ENCODE measurements at regions not wholly inside any gene's neighbourhood (a gene's known extent, or its start where the extent isn't known, plus 50 kb on each side); places are given as distances from the start of the nearest gene placed in this dataset.

- CTCF ChIA-PET = no interaction called here
- Histone ChIP-seq H3K9ac (ENCODE audit: low read length) (no peak overlapping the region), H3K9me3 (ENCODE audit: control insufficient read depth in 1 of 2, insufficient read depth in 1 of 2, low read depth in 1 of 2, low read length in 2 of 2) (no peaks in the 10 kb centered on the region), H3K36me3 (ENCODE audit: control insufficient read depth in 1 of 2, insufficient read depth in 2 of 2, low read length in 2 of 2) (no peaks in the 10 kb centered on the region), H3K4me3 (replicated peaks in 1 of 2; ENCODE audit: low read depth in 1 of 2, low read length in 2 of 2) (no peak overlapping the region), H3K4me1 (ENCODE audit: control insufficient read depth in 1 of 2, insufficient read depth in 2 of 2, low read length in 2 of 2) (no peaks in the 10 kb centered on the region), H3K4me2 (ENCODE audit: low read length) (no peak overlapping the region), H3K79me2 (ENCODE audit: insufficient read depth, low read length) (no peaks in the 10 kb centered on the region), H3K9me2 (ENCODE audit: insufficient read depth) (no peaks in the 10 kb centered on the region), H3K27me3 (ENCODE audit: insufficient read depth, low read length) (no peaks in the 10 kb centered on the region), H2AFZ (ENCODE audit: low read depth, low read length, poor library complexity, severe bottlenecking) (no peak overlapping the region), H4K20me1 (ENCODE audit: insufficient read depth) (no peaks in the 10 kb centered on the region), H3K27ac (ENCODE audit: low read depth, low read length) (no peak overlapping the region)
- intact Hi-C loops (cut with micrococcal nuclease) = no loop called here
- ATAC-seq (no peak), DNase-seq (ENCODE audit: low read depth, low spot score) (no peak)
- POLR2A ChIA-PET = no interaction called here
- no peak for TF ChIP-seq ZBTB33 (IDR thresholded peaks at IDR 0.05; ENCODE audit: extremely low read depth, insufficient replicate concordance, low read length)
- no peak for TF ChIP-seq EZH2 (IDR thresholded peaks at IDR 0.05)
- no peak for TF ChIP-seq ELF1 (IDR thresholded peaks at IDR 0.05; ENCODE audit: borderline replicate concordance, low read depth)
- TF ChIP-seq FOSL1 (IDR thresholded peaks at IDR 0.05; ENCODE audit: low read depth) = no peak
- TF ChIP-seq RAD21 (IDR thresholded peaks at IDR 0.05; ENCODE audit: low read depth) = no peak
- no peak for TF ChIP-seq ZFX (IDR thresholded peaks at IDR 0.05)
- no peak for TF ChIP-seq POLR2AphosphoS5 (IDR thresholded peaks at IDR 0.05; ENCODE audit: low read depth, low read length)
- no peak for TF ChIP-seq ATF3 (IDR thresholded peaks at IDR 0.05)
- no peak for TF ChIP-seq CEBPB (IDR thresholded peaks at IDR 0.05; ENCODE audit: low read depth)
- no peak for TF ChIP-seq TCF7L2 (IDR thresholded peaks at IDR 0.05; ENCODE audit: borderline replicate concordance, extremely low read depth, insufficient read depth, insufficient read length)
- TF ChIP-seq POLR2A (IDR thresholded peaks at IDR 0.05; ENCODE audit: borderline replicate concordance, extremely low read depth, insufficient read depth, insufficient read length) = no peak
- no TSS peak for BruUV-seq (replicated peaks)
- RAD21 ChIA-PET (ENCODE audit: low non-redundant PET in 1 of 2, low total read pairs in 2 of 2, uncharacterized antibody in 2 of 2, unreplicated experiment in 2 of 2) = no interaction called here
Observed at GRCh38 chr18:45357686-45358470, 257.4 kb upstream of the SLC14A2 start.
